ENCODE measurements at regions not wholly inside any gene's neighbourhood (a gene's known extent, or its start where the extent isn't known, plus 50 kb on each side); places are given as distances from the start of the nearest gene placed in this dataset.

DNA sequence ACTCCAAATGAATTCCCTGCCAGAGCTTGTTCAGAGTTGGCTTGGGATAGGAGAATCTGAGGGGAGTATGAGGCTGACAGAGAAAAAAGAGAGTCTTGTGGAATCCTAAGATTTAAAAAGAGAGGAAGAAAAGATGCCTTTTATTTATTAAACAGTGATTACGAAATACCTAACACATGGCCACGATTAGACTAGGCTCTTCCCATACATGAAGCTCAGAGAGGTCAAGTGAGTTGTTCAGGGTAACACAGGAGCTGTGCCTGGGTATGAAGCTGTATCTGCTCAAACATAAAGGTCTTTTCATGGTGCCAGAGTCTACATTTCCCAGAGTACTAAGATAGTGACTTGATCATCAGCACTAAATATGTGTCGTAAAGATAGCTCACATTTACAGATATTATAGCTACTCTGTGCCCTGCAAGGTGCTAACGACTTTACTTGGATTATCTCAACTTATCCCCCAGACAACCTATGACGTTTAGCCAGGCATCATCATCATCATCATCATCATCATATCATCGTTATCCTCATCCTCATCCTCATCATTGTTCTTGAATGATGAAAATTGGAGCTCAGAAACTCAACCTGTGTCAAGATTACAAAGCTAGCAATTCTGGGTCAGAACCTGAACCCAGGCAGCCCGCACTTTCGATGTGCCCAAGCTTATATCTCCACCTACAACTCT is 500.8 kb downstream of the NPIPA7 start:
- TF ChIP-seq, protein P1, sequence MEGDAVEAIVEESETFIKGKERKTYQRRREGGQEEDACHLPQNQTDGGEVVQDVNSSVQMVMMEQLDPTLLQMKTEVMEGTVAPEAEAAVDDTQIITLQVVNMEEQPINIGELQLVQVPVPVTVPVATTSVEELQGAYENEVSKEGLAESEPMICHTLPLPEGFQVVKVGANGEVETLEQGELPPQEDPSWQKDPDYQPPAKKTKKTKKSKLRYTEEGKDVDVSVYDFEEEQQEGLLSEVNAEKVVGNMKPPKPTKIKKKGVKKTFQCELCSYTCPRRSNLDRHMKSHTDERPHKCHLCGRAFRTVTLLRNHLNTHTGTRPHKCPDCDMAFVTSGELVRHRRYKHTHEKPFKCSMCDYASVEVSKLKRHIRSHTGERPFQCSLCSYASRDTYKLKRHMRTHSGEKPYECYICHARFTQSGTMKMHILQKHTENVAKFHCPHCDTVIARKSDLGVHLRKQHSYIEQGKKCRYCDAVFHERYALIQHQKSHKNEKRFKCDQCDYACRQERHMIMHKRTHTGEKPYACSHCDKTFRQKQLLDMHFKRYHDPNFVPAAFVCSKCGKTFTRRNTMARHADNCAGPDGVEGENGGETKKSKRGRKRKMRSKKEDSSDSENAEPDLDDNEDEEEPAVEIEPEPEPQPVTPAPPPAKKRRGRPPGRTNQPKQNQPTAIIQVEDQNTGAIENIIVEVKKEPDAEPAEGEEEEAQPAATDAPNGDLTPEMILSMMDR (IDR thresholded peaks at IDR 0.05), result no peak

DNA sequence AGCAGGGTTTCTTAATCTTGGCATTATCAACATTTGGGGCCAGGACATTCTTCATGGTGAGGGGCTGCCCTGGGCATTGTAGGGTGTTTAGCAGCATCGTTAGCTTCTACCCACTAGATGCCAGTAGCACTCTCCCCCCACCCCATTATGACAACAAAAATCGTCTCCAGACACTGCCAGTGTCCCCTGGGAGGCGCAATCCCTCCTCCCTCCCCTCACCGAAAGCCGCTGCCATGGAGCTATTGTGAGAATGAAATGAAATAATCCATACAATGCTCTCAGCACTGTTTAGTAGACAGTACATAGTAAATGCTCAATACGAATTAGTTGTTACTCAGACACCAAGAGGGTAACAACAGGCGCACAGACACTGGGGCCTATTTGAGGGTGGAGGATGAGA is 502.9 kb downstream of the NPIPA7 start:
- TF ChIP-seq, protein P1 (IDR thresholded peaks at IDR 0.05), result no peak

DNA sequence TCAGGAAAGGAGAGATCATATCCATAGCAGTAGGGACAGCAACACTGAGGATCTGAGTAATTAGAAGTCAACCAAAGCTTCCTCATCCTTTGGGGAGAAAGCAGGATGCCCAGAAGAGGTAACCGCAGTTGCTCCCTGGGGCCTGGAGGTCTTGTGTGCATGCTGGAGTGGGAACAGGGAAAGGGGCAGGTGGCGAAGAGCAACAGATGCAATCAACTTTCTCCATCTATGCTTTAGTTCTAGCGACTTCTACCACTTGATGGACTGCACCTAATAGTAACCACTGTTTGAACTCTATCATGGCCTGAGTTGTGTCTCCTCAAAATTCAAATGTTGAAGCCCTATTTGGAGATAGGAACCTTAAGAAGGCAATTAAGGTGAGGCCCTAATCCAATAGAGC is 503.8 kb downstream of the NPIPA7 start:
- TF ChIP-seq, protein P1 (IDR thresholded peaks at IDR 0.05), result no peak

DNA sequence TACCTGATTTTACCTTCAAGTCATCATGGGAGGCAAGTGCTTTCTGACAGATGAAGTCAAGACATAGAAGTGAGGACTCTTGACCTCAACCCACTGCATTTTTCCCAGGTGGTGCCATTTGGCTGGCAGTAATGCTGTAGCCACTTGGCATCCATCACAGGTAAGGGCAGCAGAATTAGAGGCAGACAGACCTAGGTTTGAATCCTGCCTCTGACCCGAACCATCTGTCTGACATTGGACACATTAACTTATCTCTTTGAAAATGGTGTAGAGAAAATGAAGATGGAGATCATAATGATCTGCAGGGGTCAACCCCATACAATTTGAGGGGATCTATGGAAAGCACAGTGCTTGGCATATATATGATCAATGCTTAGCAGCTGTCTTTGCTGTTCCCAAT is 505.5 kb downstream of the NPIPA7 start:
- TF ChIP-seq, protein P1 (IDR thresholded peaks at IDR 0.05), result no peak

DNA sequence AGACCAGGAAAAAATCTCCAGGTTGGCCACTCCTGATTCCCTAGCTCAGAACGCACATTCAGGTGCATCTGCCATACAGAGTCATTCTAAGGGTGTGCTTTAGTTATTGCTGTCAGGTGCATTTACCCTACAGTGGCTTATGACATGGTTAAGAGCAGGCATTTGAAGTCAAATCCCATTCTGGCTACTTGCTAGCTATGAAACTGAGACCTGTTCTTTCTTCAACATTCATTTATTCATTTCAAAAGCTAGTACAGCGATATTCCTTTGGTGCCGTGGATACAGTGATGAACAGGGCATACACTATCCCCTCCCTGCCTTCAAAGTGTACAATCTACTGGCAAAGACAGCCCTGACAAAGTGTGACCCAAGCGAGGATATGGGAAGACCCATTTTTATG is 508.3 kb downstream of the NPIPA7 start:
- TF ChIP-seq, protein P1 (IDR thresholded peaks at IDR 0.05), result no peak

DNA sequence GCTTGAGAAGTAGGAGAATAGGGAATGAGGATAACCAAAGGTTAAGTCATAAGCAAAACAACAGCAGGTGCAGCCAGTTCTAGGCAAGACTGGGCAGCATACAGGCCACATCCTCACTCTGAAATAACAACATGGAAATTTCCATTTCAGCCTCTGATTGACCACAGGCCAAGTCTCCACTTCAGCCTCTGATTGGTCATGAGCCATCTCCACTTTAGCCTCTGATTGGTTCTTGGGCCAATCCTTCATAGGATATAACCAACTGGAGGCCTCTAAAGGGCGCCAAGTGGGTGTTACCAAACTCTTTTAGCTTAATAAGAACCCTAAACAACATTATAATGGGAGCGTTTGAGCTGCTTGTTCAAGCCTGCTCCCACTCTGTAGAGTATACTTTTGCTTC is 512.0 kb downstream of the NPIPA7 start:
- TF ChIP-seq, protein P1 (IDR thresholded peaks at IDR 0.05), result no peak

DNA sequence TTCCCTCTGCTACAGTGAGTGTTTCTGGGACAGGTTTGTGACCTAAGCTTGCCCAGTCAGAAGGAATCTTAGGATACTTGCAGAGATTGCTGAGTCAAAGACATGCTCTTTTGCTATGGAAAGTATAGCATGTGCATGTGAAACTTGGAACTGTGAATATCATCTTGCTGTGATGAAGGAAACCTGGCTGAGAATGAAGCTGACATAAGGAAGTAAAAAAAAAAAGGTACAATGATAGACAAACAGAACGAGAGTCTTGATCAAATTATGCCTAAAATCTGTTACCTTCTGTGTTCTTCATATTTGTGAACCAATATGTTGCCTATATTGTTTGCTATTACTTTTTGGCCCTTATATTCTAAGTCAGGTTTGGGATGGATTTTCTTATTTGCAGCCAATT is 525.7 kb downstream of the NPIPA7 start:
- TF ChIP-seq, protein P1 (IDR thresholded peaks at IDR 0.05), result no peak

DNA sequence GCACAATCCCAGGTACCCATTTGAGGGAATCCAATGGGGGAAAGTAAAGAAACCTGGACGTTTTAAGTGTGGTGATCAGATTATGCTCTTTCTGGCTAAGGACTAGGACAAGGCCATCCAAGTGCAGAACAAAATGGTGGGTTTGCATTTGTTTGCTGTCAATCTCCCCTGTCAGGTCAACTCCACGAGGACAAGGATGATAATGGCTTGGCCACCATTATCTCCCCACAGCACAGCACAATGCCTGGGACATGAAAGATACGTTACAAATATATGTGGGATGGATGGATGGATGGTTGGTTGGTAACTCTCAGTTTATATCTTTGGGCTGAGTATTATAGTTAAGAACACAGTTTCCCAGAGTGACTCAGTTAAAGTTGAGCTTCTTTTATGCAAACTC is 526.9 kb downstream of the NPIPA7 start:
- TF ChIP-seq, protein P1 (IDR thresholded peaks at IDR 0.05), result no peak
